Erythroblast (primary cell): ENCODE measurements at regions not wholly inside any gene's neighbourhood (a gene's known extent, or its start where the extent isn't known, plus 50 kb on each side); places are given as distances from the start of the nearest gene placed in this dataset.

Experiments used
- DNase-seq, 2 experiments: peaks; one replicate each; lab custom pipeline; 2025; lab: John Stamatoyannopoulos, UW
- GATA1 ChIP-seq: IDR thresholded peaks from 2 replicates; pipeline ENCODE4 v1.6.1; 2011; ENCODE audit warnings: low read depth, mild to moderate bottlenecking, control low read depth, low read length, moderate library complexity
- POLR2A ChIP-seq: IDR thresholded peaks from 2 replicates; pipeline ENCODE4 v1.6.1; 2011; ENCODE audit warnings: mild to moderate bottlenecking, low read length

- TF ChIP-seq POLR2A, result no peak
- no peak for TF ChIP-seq GATA1
- no peak for DNase-seq
These were observed 140.7 kb upstream of the PWP1 start for GRCh38 chr12:107544937-107545336.

GRCh38 chr12:107545737-107546353 is 139.8 kb upstream of the PWP1 start:
- no peak for TF ChIP-seq POLR2A
- no peak for DNase-seq

- TF ChIP-seq GATA1, result no peak
- no peak for TF ChIP-seq POLR2A
- no peak for DNase-seq
These were observed 138.2 kb upstream of the PWP1 start for GRCh38 chr12:107547389-107547788.

GRCh38 chr12:107549651-107550480 is 135.7 kb upstream of the PWP1 start:
- TF ChIP-seq GATA1 (no peak), POLR2A (no peak)
- DNase-seq, result no peak

GRCh38 chr12:107551434-107551833 is 134.2 kb upstream of the PWP1 start:
- TF ChIP-seq GATA1 (no peak), POLR2A (no peak)
- DNase-seq, result no peak

- no peak for TF ChIP-seq POLR2A
- no peak for TF ChIP-seq GATA1
- DNase-seq, result no peak
These were observed 133.3 kb upstream of the PWP1 start for GRCh38 chr12:107552263-107552662.

GRCh38 chr12:107553211-107553765 is 132.3 kb upstream of the PWP1 start:
- no peak for DNase-seq

GRCh38 chr12:107554941-107555340 is 130.7 kb upstream of the PWP1 start:
- TF ChIP-seq POLR2A, result no peak
- no peak for TF ChIP-seq GATA1
- DNase-seq, result no peak

More at GRCh38 chr12:107553211-107553765, 132.3 kb upstream of the PWP1 start:
- TF ChIP-seq GATA1 (no peak), POLR2A (no peak)

- TF ChIP-seq GATA1, result no peak
- no peak for TF ChIP-seq POLR2A
- no peak for DNase-seq
These were observed 128.6 kb upstream of the PWP1 start for GRCh38 chr12:107557026-107557425.

- DNase-seq, result no peak
- TF ChIP-seq GATA1, result no peak
- no peak for TF ChIP-seq POLR2A
These were observed 128.0 kb upstream of the PWP1 start for GRCh38 chr12:107557589-107558100.

- no peak for DNase-seq
- TF ChIP-seq POLR2A (no peak), GATA1 (no peak)
These were observed 127.3 kb upstream of the PWP1 start for GRCh38 chr12:107558141-107558815.

GRCh38 chr12:107558816-107559382 is 126.7 kb upstream of the PWP1 start:
- TF ChIP-seq POLR2A, result no peak
- TF ChIP-seq GATA1, result no peak
- DNase-seq, result no peak
